GM21526 (cell line): ENCODE measurements at regions not wholly inside any gene's neighbourhood (a gene's known extent, or its start where the extent isn't known, plus 50 kb on each side); places are given as distances from the start of the nearest gene placed in this dataset.
"Not testable (repeated sequence)": the region's sequence is repeated elsewhere in the genome, so short reads cannot be mapped to it uniquely, and the experiment has no call there.

Experiments used
- ATAC-seq: cut with Tn5 transposase; IDR thresholded peaks from one replicate; pipeline ENCODE4 v1.9.1; 2021; ENCODE audit warnings: moderate library complexity; ENCODE audit not compliant: unreplicated experiment, low FRiP score

DNA sequence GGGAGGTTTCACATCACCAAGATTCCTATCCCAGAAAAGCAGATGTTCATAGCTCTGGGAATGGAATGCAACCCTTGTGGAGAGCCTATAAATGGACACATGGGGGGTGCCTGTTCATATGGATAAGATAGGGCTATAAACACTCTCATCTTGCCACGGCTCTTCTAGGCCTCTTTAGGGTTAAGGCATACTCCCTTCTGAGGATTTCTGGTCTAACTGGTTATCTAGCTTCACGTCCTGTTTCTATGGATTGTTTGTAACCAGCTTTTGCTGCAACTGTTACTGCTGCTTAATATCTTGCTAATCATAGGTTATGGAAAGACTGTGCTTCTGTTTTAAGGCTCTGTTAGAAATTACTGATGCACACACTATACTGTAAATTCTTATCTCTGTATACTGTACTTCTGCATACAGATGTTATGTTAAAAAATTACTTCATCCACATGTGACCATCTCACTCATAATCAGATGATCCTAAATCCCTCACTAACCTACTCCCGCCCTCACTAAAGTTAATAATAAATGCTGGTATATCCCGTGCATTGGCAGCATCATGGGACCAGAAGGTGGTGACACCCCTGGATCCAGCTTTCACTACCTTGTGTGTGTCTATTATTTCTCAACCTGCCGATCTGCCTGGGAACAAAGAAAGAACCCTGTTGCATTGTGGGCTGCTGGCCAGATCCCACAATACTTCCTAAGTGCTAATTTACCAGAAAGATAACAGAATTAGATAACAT, 68.7 kb downstream of the PRKAB2 start:
- not testable (repeated sequence) for ATAC-seq

DNA sequence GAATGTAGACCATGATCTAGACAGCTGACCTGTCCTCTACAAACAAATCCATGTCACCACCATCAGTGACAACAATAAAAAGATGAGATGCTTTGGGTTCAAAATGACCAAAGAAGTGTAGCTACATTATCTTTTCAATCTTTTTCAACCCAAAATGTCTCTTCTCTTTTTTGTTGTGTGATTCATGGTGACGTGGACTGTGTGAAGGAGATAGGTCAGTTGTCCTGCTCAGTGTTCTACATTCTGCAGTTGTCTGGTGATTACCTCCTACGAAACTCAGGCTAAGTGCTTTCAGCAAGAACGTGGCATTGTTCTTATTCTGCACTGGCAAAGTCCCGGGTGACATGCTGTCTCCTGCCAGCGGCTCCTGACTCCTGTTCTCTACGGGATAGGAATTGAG, 73.1 kb downstream of the PRKAB2 start:
- ATAC-seq: no peak

DNA sequence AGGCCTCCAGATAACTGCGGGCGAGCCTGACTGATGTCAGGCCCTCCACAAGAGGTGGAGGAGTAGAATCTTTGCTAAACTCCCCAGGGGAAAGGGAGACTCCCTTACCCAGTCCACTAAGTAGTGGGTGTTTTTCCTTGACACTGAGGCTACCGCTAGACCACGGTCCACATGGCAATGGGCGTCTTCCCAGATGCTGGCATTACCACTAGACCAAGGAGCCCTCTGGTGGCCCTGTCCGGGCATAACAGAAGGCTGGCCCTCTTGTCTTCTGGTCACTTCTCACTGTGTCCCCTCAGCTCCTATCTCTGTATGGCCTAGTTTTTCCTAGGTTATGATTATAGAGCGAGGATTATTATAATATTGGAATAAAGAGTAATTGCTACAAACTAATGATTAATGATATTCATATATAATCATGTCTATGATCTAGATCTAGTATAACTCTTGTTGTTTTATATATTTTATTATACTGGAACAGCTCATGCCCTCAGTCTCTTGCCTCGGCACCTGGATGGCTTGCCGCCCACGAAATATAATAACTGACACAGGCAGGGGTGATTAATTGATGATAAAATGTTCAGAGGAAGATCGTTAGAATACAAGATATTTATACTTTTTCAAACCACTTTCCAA, 73.8 kb downstream of the PRKAB2 start:
- ATAC-seq: not testable (repeated sequence)

DNA sequence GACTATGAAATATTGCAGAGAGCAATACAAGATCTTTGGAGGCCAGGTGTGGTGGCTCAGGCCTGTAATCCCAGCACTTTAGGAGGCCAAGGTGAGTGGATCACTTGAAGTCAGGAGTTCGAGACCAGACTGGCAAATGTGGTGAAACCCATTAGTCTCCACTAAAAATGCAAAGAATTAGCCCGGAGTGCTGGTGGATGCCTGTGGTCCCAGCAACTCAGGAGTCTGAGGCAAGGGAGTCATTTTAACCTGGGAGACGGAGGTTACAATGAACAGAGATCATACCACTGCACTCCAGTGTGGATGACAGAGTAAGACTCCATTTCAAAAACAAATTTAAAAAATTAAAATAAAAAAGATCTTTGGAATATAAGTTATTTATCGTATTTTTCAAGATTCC, 76.6 kb downstream of the PRKAB2 start:
- no peak for ATAC-seq

DNA sequence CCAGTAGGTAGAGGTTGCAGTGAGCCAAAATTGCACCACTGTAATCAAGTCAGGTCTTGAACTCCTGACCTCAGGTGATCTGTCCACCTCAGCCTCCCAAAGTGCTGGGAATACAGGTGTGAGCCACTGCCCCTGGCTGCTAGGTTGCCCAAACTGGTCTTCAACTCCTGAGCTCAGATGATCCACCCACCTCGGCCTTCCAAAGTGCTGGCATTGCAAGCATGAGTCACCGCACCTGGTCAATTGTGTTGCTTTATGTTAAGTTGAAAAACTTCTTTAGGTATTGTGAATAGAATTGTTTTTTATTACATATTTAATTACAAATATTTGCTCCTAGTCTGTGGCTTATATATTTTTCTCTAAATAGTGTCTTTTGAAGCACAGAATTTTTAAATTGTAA, 80.5 kb downstream of the PRKAB2 start:
- no peak for ATAC-seq

DNA sequence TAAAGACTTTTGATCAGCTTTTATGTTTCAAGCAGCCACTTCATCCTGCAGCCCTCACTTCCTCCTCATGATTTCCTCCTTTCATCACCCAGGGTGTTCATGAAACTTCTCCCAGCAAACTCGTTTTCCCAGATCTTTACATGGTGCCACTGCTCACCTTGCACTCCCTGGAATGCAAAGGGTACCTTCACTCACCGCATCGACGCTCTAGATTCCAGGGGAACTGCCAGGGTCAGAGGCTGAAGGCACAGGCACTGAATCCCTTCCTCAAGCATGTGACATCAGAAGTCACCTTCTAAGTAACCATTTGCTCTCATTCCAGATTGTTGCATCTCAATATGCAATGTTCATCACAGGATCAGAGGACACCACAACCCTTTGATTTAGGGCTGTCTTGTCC, 82.8 kb downstream of the PRKAB2 start:
- ATAC-seq: no peak

DNA sequence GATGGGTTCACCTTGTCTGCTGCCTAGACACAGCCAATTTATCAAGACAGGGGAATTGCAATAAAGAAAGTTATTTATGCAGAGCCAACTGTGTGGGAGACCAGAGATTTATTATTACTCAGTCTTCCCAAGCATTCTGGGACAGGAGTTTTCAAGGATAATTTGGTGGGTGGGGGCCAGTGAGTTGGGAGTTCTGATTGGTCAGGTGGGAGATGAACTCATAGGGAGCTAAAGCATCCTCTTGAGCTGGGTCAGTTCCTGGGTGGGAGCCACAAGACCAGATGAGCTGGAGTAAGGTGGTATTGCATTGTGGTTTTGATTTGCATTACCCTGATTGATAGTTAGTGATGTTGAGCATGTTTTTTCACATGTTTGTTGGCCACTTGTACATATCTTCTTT, 86.1 kb downstream of the PRKAB2 start:
- no peak for ATAC-seq

DNA sequence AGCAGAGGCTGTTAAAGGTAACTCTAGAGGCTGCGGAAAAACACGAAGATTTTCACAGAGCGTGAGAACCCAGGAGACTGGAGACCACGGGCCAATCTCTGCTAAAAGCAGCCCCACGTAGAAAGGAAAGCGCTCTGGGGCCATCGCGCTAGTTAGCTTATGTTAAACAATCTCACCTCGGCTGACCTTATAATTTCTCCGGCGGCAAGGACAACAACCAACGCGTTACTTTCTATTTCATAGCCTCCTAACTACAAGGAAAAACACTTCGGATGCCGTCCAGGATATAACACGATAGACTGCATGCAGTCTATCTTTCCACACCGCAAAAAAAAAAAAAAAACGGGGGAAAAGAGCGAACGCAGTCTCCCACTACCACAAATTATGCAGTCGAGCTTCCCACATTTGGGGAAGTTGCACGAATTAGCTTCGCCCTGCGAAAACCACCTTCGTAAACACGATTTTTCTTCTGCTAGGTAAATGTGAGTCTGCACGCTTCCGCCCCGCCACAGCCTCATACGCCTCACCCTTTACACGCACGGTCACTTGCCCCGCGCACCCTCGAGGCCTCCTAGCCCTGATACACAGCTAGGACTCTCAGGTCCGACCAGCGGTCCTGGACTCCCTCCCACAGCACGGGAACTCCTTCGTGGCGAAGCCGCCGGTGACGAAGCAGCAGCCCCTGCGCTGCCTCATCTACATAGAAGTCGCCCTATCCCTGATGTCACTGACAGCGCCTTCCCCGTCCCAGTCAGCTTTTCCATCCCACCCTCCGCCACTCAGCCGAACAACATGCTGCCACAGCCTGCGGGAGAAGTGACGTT, 87.8 kb downstream of the PRKAB2 start:
- ATAC-seq: peak; percentile 60

DNA sequence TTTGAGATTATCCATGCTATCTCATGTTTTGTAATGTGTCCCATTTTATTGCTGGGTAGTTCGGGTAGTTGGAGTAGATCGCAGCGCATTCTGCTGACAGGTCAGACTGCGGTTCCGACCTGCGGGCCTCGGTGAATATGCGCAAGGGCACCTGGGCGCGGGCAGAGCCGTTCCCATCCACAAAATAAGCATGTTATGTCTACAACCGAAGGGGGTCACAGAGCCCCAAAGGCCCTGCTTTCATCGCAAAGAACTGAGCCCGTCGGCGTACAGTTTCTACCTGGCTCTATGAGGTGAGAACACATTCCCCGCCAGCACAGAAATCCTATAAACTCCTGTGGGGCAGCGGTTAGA, 88.4 kb downstream of the PRKAB2 start:
- ATAC-seq: peak; percentile 19

DNA sequence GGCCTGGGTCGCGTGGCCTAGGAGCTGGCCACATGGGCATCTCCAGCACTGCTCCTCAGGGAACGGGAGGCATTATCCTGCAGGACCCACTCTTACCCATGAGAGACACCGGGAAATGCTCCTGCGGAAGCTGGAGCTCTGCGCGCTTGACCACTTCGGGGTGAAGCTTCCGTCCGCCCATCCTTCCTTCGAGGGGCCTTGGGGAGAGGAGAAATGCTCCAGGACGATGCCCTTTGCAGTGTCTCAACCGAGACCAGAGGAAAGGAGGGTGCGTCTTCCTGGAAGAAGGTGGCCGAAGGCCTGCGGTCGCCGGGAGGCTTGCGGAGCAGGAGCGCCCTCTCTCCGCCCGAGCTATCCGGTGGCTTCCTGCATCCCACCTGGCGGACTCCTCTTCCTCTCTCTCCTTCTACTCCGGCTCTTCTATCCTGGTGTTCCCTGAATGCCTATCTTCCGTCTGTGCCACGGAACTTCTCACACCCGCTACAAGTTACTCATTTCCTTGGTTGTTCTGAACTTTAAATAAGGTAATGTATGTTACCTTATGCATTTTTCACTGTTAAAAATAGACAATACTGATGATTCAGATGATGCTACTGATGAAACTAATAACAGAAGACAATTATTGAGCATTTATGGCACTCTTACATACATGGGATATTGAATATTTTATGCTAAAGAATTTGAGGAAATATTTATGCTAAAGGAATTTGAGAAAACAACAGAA, 91.4 kb downstream of the PRKAB2 start:
- ATAC-seq: no peak

DNA sequence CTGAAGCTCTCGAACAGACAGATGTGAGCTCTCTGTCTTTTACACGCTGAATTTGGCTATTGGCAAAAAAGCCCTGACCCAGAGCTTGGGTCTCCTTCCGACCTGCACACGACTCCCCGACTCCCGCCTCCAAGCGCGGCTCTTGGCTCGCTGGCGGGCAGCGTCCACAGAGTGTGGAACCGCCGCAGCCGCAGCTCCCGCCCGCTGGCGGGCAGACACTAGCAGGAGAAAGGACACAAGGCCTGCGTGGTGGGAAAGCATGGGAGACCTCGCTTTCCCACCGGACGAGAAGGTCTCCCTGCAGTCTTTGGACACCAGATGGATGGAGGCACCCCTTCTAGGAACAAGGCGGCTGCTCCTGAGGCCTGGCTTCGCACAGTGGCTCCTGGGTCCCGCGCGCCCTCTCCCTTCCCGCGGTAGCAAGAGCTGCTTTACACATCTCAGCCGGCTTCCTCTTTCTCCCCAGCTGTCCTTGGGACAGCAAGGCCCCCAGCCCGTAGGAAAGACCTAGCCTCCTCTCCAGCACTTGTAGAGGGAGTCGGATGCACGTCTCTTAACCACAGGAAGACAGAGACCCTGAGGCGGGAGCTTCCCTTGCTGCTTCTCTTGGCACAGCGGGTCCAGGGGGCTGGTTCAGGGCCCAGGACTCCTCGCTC, 92.1 kb downstream of the PRKAB2 start:
- ATAC-seq: no peak

DNA sequence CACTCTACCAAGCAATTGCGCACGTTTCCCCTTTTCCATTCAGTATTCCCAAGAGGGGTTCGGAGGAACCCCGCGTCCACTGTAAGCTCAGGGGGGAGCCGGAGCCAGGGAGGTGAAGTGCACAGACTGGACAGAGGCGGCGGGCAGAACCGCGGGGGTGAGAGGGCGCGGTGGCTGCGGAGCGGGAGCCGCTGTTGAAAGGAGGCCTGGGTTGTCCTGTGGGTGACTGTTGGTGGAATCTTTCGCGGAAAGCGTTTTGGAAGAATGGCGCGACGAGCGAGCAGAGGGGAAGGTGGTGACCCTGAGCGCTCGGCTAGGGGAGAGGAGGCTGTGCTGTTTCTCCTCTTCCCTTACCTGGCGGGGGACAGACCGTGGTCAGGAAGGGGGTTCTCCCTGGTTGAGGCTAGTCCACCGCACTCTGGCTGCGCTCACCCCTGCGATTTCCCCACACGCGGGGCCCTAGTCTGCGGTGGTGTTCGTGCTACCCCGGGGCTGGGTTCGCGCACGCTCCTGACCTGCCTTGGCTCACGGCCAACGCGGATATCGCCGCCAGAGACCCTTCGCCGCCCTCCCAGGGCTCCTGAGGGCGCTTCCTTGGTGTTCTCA, 92.8 kb downstream of the PRKAB2 start:
- ATAC-seq: no peak

DNA sequence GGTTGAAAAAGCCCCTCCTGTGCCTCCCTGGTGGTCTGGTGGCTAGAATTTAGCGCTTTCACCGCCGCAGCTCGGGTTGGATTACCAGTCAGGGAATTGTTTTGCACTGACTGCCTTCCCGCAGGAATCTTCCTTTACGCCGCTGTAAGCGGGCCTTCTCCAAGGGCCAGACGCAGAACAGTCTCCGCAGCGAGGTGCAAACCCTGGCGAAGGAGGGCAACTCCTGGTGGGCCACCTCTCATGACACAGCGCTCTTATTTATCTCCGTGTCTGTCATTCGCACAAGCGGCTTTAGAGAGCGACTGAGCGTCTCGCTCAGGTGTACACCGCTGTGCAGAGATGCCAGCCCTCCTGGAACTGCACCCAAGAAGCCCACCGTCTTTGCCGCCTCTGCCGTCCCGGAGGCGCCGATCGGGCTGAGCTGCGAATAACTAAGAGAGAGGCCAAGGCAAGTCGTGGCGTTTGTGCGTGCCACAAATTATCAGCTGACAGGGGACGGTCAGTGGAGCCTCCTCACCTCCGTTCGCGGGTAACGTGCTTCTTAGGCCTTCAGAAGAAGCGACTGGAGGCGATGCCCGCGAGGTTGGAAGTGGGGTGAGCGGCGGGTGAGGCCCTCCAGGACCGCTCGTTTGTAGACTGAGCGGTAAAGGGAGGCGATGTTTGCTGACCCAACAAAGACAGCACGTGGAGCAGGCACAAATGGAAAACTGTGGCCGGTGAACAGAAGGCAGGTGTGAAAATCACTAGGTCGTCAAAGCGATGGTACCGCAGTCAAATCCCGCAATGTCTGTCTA, 93.5 kb downstream of the PRKAB2 start:
- ATAC-seq: no peak

DNA sequence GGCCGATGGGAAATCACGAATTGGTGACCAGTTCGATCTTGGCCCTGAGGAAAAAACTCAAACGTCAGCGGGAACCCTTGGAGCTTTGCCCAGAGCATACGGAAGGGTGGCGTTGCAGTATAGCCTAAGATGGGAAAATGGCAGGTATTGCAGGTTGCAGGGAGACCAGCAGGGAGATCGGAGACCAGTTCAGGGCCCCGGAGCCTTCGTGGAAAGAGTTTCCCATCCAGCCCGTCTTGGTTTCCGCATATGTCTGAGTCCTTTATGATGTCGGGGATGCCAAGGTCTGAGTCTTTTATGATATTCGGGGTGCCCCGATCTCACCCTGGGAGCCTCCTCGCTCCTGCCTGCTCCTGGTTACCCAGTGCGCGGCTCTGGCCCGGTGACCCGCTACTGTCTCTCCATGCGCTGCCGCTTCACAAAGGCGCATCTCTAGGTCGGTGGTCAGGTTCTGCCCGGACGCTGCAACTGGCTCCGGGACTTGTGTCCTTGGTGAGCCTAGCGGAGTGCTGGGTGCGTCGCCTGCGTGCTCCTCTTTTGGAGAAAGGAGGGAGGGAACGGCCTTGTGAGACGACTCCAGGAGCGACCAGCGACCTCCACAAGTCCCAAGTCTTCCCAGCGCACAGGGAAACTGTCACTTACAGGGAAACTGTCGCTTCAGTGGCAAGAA, 94.2 kb downstream of the PRKAB2 start:
- ATAC-seq: no peak

DNA sequence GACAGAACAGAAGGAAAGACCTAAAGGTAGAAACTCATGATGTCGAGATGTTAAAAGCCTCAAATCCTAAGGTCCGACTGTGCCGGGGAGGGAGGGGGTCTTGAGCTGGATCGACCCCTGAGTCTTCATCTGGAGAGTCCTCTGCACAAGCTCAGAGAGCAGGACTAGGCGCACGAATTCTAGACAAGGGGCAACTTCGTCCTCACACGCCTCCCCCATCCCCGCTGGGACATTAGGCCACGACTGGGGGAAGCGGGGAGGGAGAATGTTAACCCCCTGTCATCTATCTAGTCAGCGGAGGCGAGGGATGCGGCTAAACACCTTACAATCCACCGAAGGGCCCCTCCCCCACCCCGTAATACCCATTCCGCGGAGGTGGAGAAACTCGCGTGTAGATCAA, 94.7 kb downstream of the PRKAB2 start:
- no peak for ATAC-seq

DNA sequence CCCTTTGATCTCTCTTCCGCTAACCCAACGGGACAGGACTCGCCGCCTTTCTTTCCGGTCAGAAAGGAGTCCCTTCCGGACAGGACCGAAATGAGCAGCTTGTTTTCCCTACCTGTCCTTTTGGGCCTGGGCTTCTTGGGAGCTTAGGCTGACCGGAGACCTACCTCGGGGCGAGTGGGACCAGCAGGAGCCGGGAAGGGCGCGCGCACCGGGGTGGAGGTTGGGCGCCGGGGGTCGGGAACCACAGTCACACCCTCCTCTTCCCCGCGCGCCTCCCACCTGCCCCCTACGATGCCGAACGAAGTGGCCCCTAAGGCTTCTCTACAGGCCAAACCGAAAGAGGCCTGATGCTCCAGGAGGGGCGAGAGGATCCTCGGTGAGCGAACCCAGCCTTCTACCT, 95.2 kb downstream of the PRKAB2 start:
- no peak for ATAC-seq

DNA sequence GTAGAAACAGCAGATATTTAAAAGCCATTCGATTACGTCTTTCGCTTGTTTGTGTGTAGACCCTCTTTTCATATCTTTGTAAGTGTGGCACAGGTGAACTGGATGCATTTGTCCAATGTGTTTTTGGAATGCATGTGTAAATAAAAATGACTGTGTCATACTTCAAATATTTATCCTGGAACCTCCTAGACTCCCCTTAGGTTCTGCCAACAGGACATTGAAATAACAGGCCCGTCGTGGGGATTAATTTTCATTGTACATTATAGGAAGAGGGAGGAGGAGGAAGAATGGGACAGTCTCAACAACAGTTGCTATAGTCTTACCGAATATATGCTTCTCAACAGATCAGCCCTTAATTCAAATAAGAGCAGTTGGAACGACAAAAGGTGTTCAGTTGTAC, 95.8 kb downstream of the PRKAB2 start:
- ATAC-seq: no peak

DNA sequence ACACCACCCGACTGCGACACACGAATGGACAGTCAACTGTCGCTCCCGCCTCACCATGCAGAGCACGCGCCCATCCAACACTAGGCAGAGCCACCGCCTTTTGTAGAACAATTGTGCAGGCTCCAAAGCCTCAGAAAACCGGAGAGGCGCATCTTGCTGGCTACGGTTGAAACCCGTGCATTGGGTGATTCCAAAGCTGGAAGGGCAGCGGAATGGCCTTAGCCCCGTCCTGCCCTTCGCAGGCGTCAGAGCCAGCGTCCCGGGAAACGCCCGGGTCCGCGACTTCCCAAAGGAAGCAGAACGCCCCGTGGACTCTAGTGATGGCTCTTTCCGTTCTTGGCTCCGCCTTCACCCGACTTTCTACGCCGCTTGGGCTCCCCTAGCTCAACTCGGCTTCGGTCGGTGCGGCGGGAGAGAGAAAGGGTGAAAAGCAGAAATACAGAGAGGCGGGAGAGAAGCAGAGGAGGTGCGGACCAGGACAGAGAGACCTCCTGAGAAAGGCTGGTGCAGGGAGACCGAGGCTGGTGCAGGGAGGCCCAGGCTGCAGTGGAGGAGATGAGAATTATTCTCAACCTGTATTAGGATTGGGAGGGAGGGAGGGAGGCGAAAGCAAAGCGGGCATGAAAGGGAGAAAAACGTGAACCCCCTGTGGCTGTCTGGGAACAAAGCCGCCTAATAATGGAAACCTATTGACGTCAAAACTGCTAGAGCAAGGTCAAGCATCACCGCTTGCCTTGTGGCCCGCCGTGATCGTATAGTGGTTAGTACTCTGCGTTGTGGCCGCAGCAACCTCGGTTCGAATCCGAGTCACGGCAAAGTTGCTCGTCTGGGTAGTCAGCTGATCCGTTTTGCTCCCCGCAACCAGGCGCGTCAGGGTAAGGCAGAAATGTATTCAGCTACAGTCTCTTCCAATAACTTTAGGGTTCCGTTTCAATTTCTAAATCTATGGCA, 99.5 kb downstream of the PRKAB2 start:
- no peak for ATAC-seq
